Panc1 (cell line): ENCODE measurements at regions not wholly inside any gene's neighbourhood (a gene's known extent, or its start where the extent isn't known, plus 50 kb on each side); places are given as distances from the start of the nearest gene placed in this dataset.

Experiments used
- ATAC-seq: fragments of 200-7000 bp; cut with Tn5 transposase; 2 replicates; pipeline ENCODE4 v1.9.1; 2020; ENCODE audit warnings: mild to moderate bottlenecking, moderate library complexity
- BruUV-seq: library from RNA; stranded (reverse); fragments of 400-500 nt; replicated peaks from 2 replicates; lab custom pipeline; 2021; lab: Mats Ljungman, UMichigan
- CTCF ChIA-PET: fragments of 300-600 bp; sonication (Branson Sonifier 250); formaldehyde crosslinking; loops from one replicate; lab custom pipeline; 2022; ENCODE audit warnings: antibody characterized with exemption; lab: Charles Lee
- POLR2A ChIA-PET: fragments of 300-600 bp; sonication (Branson Sonifier 250); formaldehyde crosslinking; loops from one replicate; lab custom pipeline; 2022; ENCODE audit warnings: antibody characterized with exemption; lab: Charles Lee
- DNase-seq: peaks from one replicate; pipeline ENCODE4 v3.0.0-alpha.2; 2010; ENCODE audit warnings: low read depth, low spot score
- H3K27ac ChIP-seq: 2 replicates; pipeline ENCODE4 v1.5.1; 2011; ENCODE audit warnings: mild to moderate bottlenecking, low read length, inconsistent platforms
- H3K27me3 ChIP-seq: fragments of 200-500 bp; sonication (Bioruptor generic); 2 replicates; pipeline ENCODE4 v1.6.0; 2014; ENCODE audit warnings: low read length, inconsistent platforms; ENCODE audit not compliant: control insufficient read depth, insufficient read depth
- H3K36me3 ChIP-seq: fragments of 200-500 bp; sonication (Bioruptor generic); 2 replicates; pipeline ENCODE4 v1.5.1; 2014; ENCODE audit warnings: inconsistent platforms, mild to moderate bottlenecking, low read length, moderate library complexity; ENCODE audit not compliant: control insufficient read depth, insufficient read depth
- H3K4me1 ChIP-seq: 2 replicates; pipeline ENCODE4 v1.5.1; 2011; ENCODE audit warnings: inconsistent platforms, mild to moderate bottlenecking, low read length, moderate library complexity; ENCODE audit not compliant: control insufficient read depth, insufficient read depth
- H3K4me3 ChIP-seq, 2 experiments: 2 replicates each; pipeline ENCODE4 v1.5.1; 2011 to 2012; ENCODE audit warnings: low read depth in 2 of 2, low read length in 2 of 2, mild to moderate bottlenecking in 2 of 2, inconsistent platforms in 1 of 2, moderate library complexity in 1 of 2
- H3K9me3 ChIP-seq: fragments of 200-500 bp; sonication (Bioruptor generic); 2 replicates; pipeline ENCODE4 v1.5.1; 2014; ENCODE audit warnings: low read depth, mild to moderate bottlenecking, inconsistent platforms, low read length, moderate library complexity; ENCODE audit not compliant: control insufficient read depth, insufficient read depth
- POLR2AphosphoS5 ChIP-seq: IDR thresholded peaks from 2 replicates; pipeline ENCODE4 v1.6.1; 2012; ENCODE audit warnings: mild to moderate bottlenecking, low read depth, low read length, moderate library complexity
- SIN3A ChIP-seq: IDR thresholded peaks from 2 replicates; pipeline ENCODE4 v1.6.1; 2012; ENCODE audit warnings: low read depth, mild to moderate bottlenecking, low read length, moderate library complexity, borderline replicate concordance; ENCODE audit not compliant: insufficient read depth
- TCF7L2 ChIP-seq: IDR thresholded peaks from 2 replicates; pipeline ENCODE4 v1.6.1; 2011; ENCODE audit warnings: mild to moderate bottlenecking, low read depth, low read length, inconsistent platforms
- in situ Hi-C: cut with HindIII; loops from 2 replicates; pipeline ENCODE4 v1.10.0; 2016; ENCODE audit warnings: low sequenced_read_pairs, low pct_unique_long_range_greater_than_20kb
- intact Hi-C: fragments of 100-400 bp; cut with micrococcal nuclease; formaldehyde crosslinking; loops from one replicate; pipeline ENCODE4 v1.10.0; 2022; ENCODE audit not compliant: unreplicated experiment
- TF ChIP-seq, protein P1 (sequence below): fragments of 450-650 bp; IDR thresholded peaks from 2 replicates; pipeline ENCODE4 v1.5.1; 2017; ENCODE audit warnings: mild to moderate bottlenecking
- TF ChIP-seq, protein P2 (sequence below), 2 experiments: IDR thresholded peaks; 2 replicates each; pipeline ENCODE4 v1.6.1; 2011 to 2012; ENCODE audit warnings: low read depth in 2 of 2, control low read depth in 1 of 2, low read length in 1 of 2, mild to moderate bottlenecking in 1 of 2, moderate library complexity in 1 of 2; ENCODE audit not compliant: insufficient read depth in 1 of 2

DNA sequence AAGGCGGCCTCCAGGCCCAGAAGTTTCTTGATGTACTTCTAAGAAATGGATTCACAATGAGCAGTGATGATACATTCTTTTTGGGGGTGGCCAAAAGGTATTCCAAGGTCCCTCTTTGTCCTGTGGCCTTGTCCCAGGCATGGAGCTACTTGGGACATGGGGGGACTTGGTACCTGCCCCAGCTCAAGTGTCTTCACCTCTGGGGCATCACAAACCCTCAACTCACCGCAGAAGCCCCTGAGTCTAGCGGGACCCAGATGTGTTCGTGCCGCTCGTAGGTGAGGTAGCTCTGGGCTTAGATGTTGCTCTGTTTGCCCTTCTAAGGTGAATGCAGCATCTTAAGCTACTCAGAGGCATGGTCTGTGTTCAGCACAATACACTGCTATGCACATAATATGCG is 338.0 kb upstream of the IRX4 start:
- POLR2A ChIA-PET: no interaction called here
- BruUV-seq: no TSS peak

DNA sequence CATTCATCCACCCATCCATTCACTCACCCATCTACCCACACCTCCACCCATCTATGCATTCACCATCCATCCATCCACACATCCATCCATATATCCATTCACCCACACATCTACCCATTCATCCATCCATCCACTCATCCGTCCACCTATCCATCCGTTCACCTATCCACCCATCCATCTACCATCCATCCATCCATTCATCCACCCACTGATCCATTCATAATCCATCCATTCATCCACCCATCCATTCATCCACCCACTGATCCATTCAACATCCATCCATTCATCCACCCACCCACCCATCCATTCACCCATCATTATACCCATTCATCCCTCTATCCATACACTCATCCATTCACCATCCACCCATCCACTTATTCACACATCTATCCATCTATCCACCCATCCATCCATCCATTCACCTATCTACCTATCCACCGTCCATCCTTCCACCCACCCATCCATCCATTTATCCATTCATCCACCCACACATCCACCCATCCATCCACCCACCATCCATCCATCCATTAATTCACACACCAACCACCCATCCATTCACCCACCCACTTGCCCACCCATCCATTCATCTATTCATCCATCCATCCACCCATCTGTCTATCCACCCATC is 336.5 kb upstream of the IRX4 start:
- Histone ChIP-seq H3K4me3 (no peak overlapping the region), H3K27ac (no peak overlapping the region), H3K9me3 (no peaks in the 10 kb centered on the region), H3K36me3 (no peaks in the 10 kb centered on the region), H3K4me1 (no peaks in the 10 kb centered on the region), H3K27me3 (peaks cover 15% of the 10 kb centered on the region)
- no peak for DNase-seq
- POLR2A ChIA-PET: no interaction called here
- ATAC-seq: no peak
- CTCF ChIA-PET: no interaction called here
- intact Hi-C loops: no loop called here
- no TSS peak for BruUV-seq
- in situ Hi-C loops: no loop called here
- TF ChIP-seq POLR2AphosphoS5: no peak
- TF ChIP-seq, protein P1, sequence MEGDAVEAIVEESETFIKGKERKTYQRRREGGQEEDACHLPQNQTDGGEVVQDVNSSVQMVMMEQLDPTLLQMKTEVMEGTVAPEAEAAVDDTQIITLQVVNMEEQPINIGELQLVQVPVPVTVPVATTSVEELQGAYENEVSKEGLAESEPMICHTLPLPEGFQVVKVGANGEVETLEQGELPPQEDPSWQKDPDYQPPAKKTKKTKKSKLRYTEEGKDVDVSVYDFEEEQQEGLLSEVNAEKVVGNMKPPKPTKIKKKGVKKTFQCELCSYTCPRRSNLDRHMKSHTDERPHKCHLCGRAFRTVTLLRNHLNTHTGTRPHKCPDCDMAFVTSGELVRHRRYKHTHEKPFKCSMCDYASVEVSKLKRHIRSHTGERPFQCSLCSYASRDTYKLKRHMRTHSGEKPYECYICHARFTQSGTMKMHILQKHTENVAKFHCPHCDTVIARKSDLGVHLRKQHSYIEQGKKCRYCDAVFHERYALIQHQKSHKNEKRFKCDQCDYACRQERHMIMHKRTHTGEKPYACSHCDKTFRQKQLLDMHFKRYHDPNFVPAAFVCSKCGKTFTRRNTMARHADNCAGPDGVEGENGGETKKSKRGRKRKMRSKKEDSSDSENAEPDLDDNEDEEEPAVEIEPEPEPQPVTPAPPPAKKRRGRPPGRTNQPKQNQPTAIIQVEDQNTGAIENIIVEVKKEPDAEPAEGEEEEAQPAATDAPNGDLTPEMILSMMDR: no peak
- TF ChIP-seq, protein P2, sequence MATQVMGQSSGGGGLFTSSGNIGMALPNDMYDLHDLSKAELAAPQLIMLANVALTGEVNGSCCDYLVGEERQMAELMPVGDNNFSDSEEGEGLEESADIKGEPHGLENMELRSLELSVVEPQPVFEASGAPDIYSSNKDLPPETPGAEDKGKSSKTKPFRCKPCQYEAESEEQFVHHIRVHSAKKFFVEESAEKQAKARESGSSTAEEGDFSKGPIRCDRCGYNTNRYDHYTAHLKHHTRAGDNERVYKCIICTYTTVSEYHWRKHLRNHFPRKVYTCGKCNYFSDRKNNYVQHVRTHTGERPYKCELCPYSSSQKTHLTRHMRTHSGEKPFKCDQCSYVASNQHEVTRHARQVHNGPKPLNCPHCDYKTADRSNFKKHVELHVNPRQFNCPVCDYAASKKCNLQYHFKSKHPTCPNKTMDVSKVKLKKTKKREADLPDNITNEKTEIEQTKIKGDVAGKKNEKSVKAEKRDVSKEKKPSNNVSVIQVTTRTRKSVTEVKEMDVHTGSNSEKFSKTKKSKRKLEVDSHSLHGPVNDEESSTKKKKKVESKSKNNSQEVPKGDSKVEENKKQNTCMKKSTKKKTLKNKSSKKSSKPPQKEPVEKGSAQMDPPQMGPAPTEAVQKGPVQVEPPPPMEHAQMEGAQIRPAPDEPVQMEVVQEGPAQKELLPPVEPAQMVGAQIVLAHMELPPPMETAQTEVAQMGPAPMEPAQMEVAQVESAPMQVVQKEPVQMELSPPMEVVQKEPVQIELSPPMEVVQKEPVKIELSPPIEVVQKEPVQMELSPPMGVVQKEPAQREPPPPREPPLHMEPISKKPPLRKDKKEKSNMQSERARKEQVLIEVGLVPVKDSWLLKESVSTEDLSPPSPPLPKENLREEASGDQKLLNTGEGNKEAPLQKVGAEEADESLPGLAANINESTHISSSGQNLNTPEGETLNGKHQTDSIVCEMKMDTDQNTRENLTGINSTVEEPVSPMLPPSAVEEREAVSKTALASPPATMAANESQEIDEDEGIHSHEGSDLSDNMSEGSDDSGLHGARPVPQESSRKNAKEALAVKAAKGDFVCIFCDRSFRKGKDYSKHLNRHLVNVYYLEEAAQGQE (IDR thresholded peaks at IDR 0.05; ENCODE audit: insufficient read depth in 1 of 2, low read depth in 2 of 2, low read length in 1 of 2): no peak
- no peak for TF ChIP-seq TCF7L2
- TF ChIP-seq SIN3A: no peak

More for the DNA sequence above, 338.0 kb upstream of the IRX4 start:
- H3K4me3 ChIP-seq: no peak overlapping the region
- intact Hi-C loops (no loop called here), in situ Hi-C loops (no loop called here)
- CTCF ChIA-PET: no interaction called here
- no peaks in the 10 kb centered on the region for H3K4me1 ChIP-seq
- H3K27me3 ChIP-seq: peaks cover 6% of the 10 kb centered on the region
- H3K9me3 ChIP-seq: no peaks in the 10 kb centered on the region
- TF ChIP-seq TCF7L2 (no peak), SIN3A (no peak), POLR2AphosphoS5 (no peak)
- H3K36me3 ChIP-seq: no peaks in the 10 kb centered on the region
- ATAC-seq (no peak), DNase-seq (no peak)
- H3K27ac ChIP-seq: no peak overlapping the region

DNA sequence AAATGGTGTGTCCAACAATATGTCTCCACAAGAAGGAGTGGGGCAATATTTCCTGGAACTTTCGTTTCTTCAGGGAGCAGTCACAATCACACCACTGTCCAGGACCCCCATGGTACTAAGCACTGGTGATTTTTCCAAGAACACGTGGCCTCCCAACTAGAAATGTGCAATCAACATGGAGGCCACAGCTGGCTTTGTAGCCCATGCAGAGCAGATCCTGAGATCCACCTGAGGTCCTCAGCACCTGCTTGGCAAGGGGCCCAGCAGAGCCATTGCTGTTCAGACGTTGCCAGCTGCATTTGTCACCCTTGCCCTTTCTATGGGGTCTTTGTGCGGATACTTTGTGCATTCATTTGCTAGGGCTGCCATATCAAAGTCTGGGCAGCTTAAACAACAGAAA is 334.5 kb upstream of the IRX4 start:
- H3K4me3 ChIP-seq: no peak overlapping the region
- ATAC-seq (no peak), DNase-seq (no peak)
- no peaks in the 10 kb centered on the region for H3K36me3 ChIP-seq
- in situ Hi-C loops (no loop called here), intact Hi-C loops (no loop called here)
- H3K9me3 ChIP-seq: no peaks in the 10 kb centered on the region
- no TSS peak for BruUV-seq
- no peaks in the 10 kb centered on the region for H3K4me1 ChIP-seq
- H3K27me3 ChIP-seq: peaks cover 13% of the 10 kb centered on the region
- H3K27ac ChIP-seq: no peak overlapping the region
- POLR2A ChIA-PET: no interaction called here
- TF ChIP-seq POLR2AphosphoS5: no peak
- TF ChIP-seq, protein P2 (IDR thresholded peaks at IDR 0.05; ENCODE audit: insufficient read depth in 1 of 2, low read depth in 2 of 2, low read length in 1 of 2): no peak
- TF ChIP-seq SIN3A: no peak
- TF ChIP-seq, protein P1: no peak
- TF ChIP-seq TCF7L2: no peak
- CTCF ChIA-PET: no interaction called here
